GM21825 (cell line): ENCODE measurements at regions not wholly inside any gene's neighbourhood (a gene's known extent, or its start where the extent isn't known, plus 50 kb on each side); places are given as distances from the start of the nearest gene placed in this dataset.

Experiments used
- ATAC-seq: cut with Tn5 transposase; IDR thresholded peaks from one replicate; pipeline ENCODE4 v1.9.1; 2021; ENCODE audit warnings: mild to moderate bottlenecking, moderate library complexity; ENCODE audit not compliant: unreplicated experiment

DNA sequence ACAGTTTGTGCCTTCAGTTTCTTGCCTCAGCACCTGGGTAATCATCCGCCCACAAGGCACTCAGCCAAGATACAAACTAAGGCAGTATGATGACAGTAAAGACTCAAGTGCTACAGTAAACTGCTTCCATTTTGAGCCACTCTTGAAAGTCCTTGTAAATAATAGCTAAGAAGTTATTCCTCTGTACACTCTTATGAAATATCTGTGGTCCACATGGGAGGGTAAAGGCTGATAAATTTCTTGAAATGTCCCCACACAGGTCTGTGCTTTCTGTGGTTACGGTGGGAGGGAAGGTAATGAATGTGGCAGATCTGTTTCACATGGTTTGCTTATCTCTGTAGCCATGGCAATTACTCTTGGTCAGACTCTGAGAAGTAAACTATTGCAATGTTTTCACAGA, 551.0 kb upstream of the ZWINT start:
- ATAC-seq = no peak

DNA sequence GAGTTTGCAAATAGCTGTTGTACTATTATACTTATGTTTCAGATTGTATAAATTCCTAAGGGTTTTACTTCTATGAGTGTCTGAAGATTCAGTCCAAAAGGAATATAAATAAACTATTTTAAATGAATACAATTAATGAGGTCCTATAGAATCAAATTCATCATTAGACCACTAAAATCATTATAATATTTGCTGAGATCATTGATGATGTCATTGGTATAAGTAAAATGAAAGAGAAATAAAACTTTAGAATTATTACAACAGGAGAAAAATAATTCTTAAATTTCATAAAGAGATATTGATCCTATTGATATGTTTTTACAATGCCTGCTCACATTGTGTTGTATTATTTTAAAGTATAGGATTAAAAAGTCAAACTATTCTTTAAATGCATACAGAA, 544.0 kb upstream of the ZWINT start:
- no peak for ATAC-seq

DNA sequence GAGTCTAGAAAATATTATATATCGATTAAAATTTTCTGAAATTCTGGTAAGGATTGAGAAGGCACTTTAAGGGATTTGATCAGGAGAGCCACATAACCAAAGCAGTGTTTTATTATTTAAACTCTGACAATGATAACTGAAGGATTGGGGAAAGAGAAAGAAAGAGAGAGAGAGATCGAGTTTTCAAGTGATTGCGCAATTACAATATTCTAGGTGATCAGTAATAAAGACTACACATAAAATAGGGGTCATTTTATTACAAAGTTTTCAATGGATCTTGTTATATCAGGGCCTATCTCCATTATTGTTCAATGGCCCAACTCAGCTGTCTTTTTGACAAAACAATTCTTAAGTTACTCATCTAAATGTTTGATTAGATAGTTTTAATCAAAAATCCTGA, 541.5 kb upstream of the ZWINT start:
- no peak for ATAC-seq

DNA sequence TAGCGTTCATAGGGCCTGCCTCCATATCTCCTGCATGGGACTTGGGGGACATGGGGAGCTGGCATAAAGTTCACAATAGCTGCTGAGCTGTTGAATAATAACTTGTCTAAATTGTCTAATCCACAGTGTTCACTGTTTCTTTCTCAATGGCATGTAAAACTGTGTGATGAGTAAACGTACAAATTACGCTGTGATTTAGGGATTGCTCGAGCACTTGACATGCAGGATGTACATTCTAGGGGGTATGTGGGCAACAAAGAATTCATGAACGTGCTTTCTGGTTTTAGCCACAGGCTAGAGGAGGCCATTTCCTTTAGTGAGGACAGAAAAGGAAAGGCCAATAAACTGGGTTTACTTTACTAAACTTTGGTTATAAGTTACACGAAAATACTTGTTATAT, 534.2 kb upstream of the ZWINT start:
- ATAC-seq = no peak

GRCh38 chr10:56881218-56881617, 520.2 kb upstream of the ZWINT start:
- no peak for ATAC-seq

- no peak for ATAC-seq
Measured at GRCh38 chr10:56880606-56881005, 519.5 kb upstream of the ZWINT start.

- no peak for ATAC-seq
Measured at GRCh38 chr10:56874950-56875349, 513.9 kb upstream of the ZWINT start.

- ATAC-seq = no peak
Measured at GRCh38 chr10:56871160-56871668, 510.2 kb upstream of the ZWINT start.

DNA sequence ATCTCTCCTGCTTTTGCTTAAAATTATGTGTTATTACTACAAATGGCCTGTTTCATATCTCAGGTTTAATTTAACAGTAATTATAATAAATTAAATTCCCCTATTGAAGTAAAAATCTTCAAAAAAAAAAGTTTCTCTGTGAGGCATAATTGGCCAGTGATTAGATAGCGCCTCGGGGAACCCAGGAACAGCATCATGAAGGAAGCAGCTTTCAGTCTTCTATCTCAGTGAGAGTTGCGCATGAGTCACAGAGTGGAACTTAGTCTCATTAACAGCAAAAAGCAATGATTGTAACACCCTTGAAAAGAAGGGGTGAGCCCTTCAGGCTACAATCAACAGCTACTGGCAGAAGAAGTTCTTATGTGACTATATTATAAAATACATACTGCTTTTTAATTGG, 506.2 kb upstream of the ZWINT start:
- ATAC-seq = no peak

GRCh38 chr10:56856569-56856968, 495.5 kb upstream of the ZWINT start:
- no peak for ATAC-seq

GRCh38 chr10:56844978-56845529, 484.0 kb upstream of the ZWINT start:
- ATAC-seq = no peak

DNA sequence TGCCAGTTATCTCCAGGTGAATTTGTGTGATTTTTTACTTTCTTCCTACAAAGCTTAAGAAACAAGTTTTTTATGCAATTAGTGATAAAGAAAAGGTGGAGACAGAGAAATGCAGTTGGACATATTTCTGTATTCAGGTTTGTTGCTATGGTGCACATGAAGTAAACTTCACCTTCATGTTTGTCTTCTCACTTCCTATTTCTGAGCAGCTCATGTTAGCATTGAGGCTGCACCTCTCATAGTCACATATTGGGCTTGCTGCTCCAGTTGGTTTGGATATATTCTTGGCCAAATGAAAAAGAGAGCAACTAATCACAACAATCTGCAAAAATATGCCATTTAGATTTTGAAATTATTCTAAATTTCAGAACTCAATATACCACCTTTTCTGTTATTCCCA, 475.6 kb upstream of the ZWINT start:
- ATAC-seq = no peak

- ATAC-seq = no peak
Measured at GRCh38 chr10:56831681-56832080, 470.6 kb upstream of the ZWINT start.

- ATAC-seq = no peak
Measured at GRCh38 chr10:56823849-56824248, 462.8 kb upstream of the ZWINT start.

DNA sequence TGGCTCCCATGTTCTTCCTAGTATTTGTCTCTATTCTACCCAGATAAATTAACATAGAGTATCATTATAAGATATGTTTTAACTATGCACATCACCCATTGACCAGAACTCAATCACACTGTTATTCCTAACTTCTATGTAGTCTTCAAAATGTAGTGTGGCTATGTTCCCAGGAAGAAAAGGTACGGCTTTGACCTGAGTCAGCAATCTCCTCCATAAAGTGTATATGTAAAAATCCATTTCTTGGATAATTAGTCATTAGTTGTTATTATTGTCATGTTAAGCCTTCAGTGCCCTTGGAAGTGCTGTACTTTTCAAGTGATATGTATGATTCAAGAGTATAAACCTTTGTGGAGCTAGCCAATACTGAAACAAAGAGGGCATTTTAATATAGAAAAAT, 444.0 kb upstream of the ZWINT start:
- no peak for ATAC-seq

DNA sequence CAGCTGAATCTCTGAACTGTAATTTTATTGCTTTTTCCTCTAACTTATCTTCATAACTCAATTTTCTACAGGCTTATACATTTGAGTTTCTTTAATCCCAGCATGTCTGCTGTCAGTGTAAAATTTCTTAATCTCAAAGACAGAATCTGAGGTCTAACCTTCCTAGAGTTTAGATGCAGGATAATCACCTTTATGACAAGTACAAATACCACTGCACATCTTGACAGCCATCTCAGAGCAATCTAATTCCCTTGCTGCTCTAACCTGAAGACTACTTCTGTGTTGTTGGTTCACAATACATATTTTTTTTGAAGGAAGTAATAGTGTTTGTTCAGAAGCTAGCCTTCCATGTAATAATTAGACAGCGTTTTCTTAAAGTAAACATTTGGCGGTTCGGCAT, 424.2 kb upstream of the ZWINT start:
- ATAC-seq = no peak

DNA sequence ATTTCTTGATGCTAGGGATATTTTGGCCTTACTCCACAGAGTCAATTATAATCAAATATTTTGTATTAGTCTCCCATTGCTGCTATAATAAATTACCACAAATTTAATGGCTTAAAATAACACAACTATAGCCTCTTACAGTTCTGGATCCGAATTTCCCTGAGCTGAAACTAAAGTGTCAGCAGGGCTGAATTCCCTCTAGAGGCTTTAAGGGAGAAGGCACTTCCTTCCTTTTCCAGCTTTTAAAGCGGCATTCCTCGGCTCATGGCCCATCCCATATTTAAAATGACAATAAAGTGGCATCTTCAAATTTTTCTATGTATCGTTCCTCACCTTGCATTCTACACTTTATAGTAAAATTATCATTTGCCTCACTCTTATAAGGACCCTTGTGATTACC, 421.4 kb upstream of the ZWINT start:
- ATAC-seq = no peak

- ATAC-seq = no peak
Measured at GRCh38 chr10:56771343-56771742, 410.3 kb upstream of the ZWINT start.

DNA sequence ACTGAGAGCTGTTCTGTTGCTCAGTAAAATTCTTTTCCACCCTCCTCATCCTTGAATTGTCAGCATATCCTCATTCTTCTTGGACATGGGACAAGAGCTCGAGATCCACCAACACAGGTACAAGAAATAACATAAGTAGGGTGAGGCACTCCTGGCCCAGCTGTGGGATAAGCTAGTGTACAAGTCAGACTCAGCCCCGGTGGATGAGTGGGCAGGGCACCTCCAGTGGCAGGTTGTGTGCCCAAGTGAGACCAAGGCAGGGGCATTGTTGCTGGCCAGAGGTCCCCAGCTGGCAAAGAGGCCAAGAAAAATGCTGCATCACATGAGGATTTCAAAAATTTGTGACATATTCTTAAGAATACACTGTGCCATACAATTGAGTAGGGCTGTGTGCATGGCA, 402.0 kb upstream of the ZWINT start:
- ATAC-seq = no peak

DNA sequence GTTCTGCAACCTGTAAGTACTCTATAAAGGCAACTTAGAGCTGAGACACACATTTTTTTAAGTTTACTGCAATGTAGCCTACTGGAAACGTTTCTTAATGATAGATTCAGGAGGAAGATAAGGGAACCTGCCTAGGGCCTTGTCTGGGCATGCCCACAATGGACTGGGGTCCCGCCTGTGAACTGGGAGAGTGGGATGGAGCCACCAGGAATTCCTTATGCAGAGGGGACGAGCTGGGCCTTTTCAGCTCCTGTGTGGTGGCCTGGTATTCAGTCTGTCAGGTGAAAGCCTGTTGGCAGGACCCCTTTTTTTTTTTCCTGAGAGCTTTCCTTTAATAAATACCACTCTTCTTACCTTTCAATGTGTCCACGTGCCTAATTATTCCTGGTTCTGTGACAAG, 384.4 kb upstream of the ZWINT start:
- no peak for ATAC-seq

DNA sequence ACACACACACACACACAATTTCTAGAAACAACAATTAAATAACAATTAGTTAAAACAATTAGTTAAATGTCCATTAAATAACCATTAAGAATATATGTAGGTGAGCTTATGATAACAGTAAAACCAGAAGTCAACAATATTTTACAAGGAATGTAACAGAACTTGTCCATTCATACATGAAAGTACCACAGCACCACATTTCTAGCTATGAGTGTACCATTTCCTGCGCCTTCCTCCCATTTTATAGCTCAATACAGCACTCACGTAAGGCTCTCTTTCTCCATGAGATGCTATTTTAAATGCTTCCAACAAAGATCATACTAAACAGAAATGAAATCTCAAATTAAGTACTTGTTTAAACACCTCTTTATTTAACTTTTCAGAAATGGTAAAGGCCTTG, 367.3 kb upstream of the ZWINT start:
- ATAC-seq = no peak

DNA sequence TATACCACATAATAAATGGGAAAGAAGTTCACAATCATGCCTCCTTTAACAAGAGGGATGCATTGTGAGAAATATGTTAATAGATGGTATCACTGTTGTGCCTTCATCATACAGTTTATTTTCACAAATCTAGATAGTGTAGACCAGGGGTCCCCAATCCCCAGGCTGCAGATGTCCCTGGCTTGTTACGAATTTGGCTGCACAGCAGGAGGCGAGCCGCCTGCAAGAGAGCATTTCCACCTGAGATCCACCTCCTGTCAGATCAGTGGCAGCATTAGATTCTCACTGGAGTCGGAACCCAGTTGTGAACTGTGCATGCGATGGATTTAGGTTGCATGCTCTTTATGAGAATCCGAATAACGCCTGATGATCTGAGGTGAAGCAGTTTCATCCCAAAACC, 361.9 kb upstream of the ZWINT start:
- no peak for ATAC-seq

- no peak for ATAC-seq
Measured at GRCh38 chr10:56715262-56715661, 354.2 kb upstream of the ZWINT start.

GRCh38 chr10:56698506-56698905, 337.4 kb upstream of the ZWINT start:
- ATAC-seq = no peak
